ENCODE measurements at regions not wholly inside any gene's neighbourhood (a gene's known extent, or its start where the extent isn't known, plus 50 kb on each side); places are given as distances from the start of the nearest gene placed in this dataset.
"Not testable (repeated sequence)": the region's sequence is repeated elsewhere in the genome, so short reads cannot be mapped to it uniquely, and the experiment has no call there.

DNA sequence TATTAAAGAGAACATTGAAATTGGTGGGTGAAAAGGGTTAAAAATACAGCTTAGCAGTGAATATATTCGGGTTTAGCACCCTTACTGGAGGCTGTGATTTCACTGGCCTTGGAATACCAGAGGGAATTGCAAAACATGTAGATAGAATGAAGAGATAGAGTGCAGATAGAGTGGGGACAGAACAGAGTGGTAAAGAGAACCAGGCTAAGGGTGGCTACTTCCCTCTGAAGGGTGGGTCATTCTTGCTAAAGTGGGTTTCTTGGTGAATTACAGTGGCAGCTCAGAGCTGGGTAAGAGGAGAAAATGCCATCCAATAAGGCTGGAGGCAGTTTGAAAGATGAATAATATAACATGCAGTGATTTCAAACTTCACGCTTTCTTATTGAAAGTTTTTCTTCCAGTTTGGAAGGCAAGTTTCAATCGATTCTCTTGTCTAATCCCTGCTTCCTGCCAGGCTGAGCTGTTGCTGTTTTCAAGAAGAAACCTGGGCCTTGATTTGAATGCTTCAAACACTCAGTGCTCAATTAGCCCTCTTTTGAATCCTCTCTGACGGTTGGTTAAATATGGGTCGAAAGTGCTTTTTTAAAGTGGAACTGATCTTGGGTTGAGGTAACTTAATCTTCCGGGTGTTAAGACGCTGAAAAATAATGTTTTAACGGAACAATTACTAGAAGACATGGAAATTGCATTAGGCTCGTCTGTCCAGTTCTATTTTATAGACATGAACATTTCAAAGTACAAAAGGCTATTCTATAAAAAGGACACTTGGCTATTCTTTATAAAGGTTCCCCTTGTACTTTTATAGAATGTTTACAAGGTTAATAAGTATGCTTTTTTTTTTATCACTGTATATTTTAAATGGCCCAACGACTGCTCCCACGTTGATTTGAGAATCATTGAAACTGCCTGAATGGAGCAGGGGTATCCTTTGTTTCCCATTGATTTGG lies 203.3 kb downstream of the BCAS1 start:
- Histone ChIP-seq H3K4me3 (peak overlapping the region in 2 of 3 donors; percentile 31 to 43), H3K9me3 (no peaks in the 10 kb centered on the region), H3K27ac (peak overlapping the region; percentile 89 to 97), H3K27me3 (no peaks in the 10 kb centered on the region), H3K36me3 (no peaks in the 10 kb centered on the region), H3K4me1 (peaks cover 8 to 15% of the 10 kb centered on the region in 2 donors)
- TF ChIP-seq, protein P1, sequence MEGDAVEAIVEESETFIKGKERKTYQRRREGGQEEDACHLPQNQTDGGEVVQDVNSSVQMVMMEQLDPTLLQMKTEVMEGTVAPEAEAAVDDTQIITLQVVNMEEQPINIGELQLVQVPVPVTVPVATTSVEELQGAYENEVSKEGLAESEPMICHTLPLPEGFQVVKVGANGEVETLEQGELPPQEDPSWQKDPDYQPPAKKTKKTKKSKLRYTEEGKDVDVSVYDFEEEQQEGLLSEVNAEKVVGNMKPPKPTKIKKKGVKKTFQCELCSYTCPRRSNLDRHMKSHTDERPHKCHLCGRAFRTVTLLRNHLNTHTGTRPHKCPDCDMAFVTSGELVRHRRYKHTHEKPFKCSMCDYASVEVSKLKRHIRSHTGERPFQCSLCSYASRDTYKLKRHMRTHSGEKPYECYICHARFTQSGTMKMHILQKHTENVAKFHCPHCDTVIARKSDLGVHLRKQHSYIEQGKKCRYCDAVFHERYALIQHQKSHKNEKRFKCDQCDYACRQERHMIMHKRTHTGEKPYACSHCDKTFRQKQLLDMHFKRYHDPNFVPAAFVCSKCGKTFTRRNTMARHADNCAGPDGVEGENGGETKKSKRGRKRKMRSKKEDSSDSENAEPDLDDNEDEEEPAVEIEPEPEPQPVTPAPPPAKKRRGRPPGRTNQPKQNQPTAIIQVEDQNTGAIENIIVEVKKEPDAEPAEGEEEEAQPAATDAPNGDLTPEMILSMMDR (IDR thresholded peaks at IDR 0.05), result no peak
- no peak for TF ChIP-seq POLR2A (IDR thresholded peaks at IDR 0.05)
- no peak for TF ChIP-seq POLR2AphosphoS5 (IDR thresholded peaks at IDR 0.05)
- no peak for DNase-seq (ENCODE audit: low spot score in 2 of 2)
- intact Hi-C loops (cut with DNase I; ENCODE audit: low total_unique reads), result no loop called here

DNA sequence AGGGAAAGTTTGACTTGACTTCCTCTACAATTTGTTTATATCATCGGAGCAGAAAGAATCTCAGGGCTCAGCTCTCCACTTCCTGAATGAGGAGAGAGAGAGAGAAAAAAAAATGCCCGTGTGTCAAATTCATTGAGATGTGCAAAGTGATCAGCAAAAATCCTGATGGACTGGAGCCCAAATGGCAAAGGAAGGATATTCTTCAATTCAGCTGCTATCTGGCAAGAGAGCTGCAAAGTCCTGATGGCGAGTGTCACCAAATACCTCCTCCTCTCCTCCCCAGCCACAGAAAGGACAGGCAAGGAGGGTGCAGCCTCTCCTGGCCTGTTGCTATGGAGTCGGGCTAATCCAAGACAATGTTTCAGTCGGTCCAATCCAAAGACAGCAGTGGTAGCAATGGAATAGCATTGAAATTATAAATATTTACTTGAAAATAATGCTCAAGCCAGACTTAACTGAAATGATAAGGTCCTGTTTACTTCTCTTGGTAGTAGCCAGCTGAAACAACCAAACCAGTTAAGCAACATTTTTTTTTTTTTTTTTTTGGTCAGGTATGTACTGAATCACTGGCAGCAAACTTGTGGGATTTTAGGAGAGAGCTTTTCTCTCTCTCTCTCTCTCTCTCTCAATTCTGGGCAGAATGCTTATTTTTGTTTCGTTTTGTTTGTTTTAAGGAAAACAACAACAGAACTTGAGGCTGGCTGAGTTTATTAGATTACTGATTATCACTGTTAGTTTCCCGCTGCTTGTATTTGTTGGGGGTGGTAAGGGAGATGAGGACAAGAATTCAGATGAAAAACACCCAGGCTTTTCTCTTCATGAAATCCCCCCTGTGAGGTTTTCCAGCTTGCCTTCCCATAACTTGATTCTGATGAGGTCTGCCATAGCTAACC lies 204.2 kb downstream of the BCAS1 start:
- Histone ChIP-seq H3K27me3 (no peaks in the 10 kb centered on the region), H3K27ac (peak overlapping the region; percentile 89 to 97), H3K36me3 (no peaks in the 10 kb centered on the region), H3K4me3 (peak overlapping the region in 2 of 3 donors; percentile 31 to 47), H3K9me3 (no peaks in the 10 kb centered on the region), H3K4me1 (peaks cover 8 to 15% of the 10 kb centered on the region in 2 donors)
- intact Hi-C loops (cut with DNase I; ENCODE audit: low total_unique reads), result no loop called here
- TF ChIP-seq POLR2AphosphoS5 (IDR thresholded peaks at IDR 0.05), result peak in 2 of 3 donors; percentile 58 to 70
- TF ChIP-seq POLR2A (IDR thresholded peaks at IDR 0.05), result peak; percentile 14
- TF ChIP-seq, protein P1 (IDR thresholded peaks at IDR 0.05), result no peak
- DNase-seq (ENCODE audit: low spot score in 2 of 2), result peak; percentile 53 to 64

DNA sequence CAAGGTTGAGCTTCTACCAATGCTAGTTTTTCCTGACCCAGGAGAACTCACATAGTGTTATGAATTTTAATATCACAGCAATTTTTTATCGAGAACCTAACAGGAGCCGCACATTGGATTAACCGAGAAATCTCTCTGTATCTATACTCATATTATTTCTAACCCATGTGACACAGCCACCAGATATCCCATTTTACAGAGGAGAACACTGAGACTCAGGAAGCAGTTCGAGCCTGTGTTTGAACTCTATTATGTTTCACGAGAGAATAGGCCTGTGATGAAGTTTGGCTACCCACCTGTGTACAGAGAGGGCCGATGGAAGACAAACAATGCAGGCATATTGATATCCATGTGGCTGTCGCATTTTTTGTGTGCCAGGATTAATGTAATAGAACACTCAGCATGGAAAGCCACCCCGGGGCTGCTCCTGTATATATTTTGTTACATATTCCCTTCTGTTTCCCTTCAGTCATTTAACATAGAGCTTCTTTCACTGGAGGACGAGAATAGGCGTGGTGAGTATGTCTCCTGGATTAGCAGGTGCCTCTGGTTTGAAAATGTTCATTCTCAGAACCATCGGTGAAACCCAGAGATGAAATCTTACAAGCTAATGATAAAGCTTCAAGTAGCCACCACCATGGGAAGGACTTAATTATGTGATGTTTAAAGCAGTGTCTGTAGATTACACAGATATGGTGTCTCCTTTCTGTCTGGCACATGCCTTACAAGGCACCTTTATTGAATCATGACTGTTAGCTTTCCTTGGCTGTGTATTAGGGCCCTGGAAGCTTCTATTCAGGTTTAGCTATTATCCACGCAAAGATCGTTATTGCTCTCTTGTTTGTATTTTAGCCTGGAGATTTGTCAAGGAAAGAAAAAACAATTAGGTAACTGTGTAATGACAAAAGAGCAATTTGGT lies 205.4 kb downstream of the BCAS1 start:
- H3K36me3 ChIP-seq; intact Hi-C loops (cut with DNase I; ENCODE audit: low total_unique reads); H3K4me3 ChIP-seq; H3K9me3 ChIP-seq; DNase-seq (ENCODE audit: low spot score in 2 of 2); H3K27me3 ChIP-seq: not testable (repeated sequence)
- Histone ChIP-seq H3K4me1 (peaks cover 8 to 11% of the 10 kb centered on the region in 2 donors), H3K27ac (peak overlapping the region; percentile 89 to 97)

DNA sequence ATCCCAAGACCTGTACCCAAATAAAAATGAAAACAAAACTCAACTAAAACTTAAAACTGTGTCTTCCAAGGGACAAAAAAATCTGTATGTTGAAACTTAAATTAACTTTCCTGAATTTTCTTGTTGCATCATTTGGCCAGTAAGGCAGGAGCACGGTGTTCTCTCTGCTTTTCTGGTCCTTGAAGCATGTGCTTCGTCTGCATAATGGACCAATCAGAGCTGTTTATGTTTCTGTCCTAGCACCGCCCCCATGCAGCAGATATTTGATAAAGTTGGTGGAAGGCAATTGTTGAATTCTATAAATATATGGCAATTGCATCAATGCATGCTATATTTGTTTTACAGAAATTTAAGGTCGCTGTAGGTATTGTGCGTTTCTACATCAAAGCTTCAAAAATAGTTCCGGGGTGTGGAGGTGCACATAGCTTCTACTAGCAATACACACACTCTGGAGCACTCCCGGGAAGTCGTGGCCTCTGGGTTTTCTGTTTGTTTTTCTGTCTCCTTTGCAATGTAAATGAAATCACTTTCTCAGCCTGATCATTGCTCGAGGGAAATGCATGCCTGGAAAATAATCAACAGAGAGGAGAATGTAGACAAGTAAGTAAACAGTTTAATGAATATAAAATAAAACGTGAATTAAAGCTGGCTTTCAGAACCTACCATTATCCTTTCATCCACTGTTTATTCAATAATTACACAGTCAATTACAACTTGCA lies 206.3 kb downstream of the BCAS1 start:
- peak overlapping the region in 1 of 2 donors; percentile 89 for H3K27ac ChIP-seq
- intact Hi-C loops (cut with DNase I; ENCODE audit: low total_unique reads); H3K9me3 ChIP-seq; H3K4me3 ChIP-seq; DNase-seq (ENCODE audit: low spot score in 2 of 2); H3K27me3 ChIP-seq; H3K36me3 ChIP-seq: not testable (repeated sequence)
- peaks cover 8 to 11% of the 10 kb centered on the region in 2 donors for H3K4me1 ChIP-seq

DNA sequence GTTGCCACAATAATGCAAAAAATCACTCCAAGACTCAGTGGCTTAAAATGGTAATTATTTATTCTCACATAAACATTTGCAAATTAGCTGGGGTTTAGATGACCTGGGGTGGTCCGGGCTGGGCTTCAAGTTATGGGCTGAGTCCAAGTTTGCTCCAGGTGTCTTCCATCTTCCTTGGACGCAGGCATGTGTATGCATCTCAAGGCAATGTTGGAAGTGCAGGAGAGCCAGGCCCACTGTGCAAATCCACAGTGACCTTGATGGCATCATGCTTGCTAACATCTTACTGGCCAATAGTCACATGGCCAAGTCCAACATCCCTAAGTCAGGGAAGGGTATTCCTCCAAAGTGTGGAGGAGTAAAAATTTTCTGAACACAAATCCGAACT lies 206.9 kb downstream of the BCAS1 start:
- H3K27me3 ChIP-seq; H3K4me3 ChIP-seq; H3K9me3 ChIP-seq; intact Hi-C loops (cut with DNase I; ENCODE audit: low total_unique reads); DNase-seq (ENCODE audit: low spot score in 2 of 2); H3K27ac ChIP-seq; H3K36me3 ChIP-seq: not testable (repeated sequence)
- peaks cover 8 to 11% of the 10 kb centered on the region in 2 donors for H3K4me1 ChIP-seq

DNA sequence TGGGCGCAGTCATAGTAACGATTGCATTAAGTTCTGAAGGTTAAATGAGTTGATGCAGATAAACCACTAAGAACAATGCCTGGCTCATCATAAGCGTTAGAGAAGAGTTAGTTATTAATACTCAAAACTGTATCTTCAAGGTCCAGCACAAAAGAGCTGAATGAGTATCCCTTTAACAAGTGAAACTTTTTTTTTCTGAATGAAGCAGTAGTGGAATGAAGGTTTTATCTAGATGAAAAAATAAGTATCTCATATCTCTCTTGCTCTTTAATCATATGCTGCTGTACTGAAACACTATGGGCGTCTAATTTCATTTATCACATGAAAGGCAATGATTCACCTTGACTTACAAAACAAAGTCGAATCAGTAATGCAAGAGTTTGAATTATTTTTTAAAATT lies 207.4 kb downstream of the BCAS1 start:
- DNase-seq (ENCODE audit: low spot score in 2 of 2); H3K36me3 ChIP-seq; H3K4me3 ChIP-seq; intact Hi-C loops (cut with DNase I; ENCODE audit: low total_unique reads); H3K9me3 ChIP-seq; H3K27ac ChIP-seq; H3K27me3 ChIP-seq: not testable (repeated sequence)
- peaks cover 8 to 14% of the 10 kb centered on the region in 2 donors for H3K4me1 ChIP-seq

DNA sequence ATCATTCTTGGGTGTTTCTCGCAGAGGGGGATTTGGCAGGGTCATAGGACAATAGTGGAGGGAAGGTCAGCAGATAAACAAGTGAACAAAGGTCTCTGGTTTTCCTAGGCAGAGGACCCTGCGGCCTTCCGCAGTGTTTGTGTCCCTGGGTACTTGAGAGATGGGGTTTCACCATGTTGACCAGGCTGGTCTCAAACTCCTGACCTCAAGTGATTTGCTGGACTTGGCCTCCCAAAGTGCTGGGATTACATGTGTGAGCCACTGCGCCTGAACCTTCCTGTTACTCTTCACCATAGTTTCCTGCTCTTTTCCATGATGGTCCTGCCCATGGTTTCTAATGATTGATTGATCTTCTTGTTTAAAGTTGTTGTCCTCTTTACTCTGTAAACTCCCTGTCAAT lies 207.9 kb downstream of the BCAS1 start:
- DNase-seq (ENCODE audit: low spot score in 2 of 2), result not testable (repeated sequence)

DNA sequence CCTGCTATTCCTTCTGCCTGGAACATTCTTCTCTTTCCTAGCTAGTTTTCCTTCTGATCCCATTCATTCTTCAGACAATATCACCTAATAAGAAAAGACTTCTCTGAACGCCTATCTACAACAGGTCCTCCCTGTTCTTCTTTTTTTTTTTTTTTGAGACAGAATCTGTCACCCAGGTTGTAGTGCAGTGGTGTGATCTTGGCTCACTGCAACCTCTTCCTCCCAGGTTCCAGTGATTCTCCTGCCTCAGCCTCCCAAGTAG lies 208.3 kb downstream of the BCAS1 start:
- H3K36me3 ChIP-seq; H3K4me3 ChIP-seq; H3K4me1 ChIP-seq; intact Hi-C loops (cut with DNase I; ENCODE audit: low total_unique reads); DNase-seq (ENCODE audit: low spot score in 2 of 2); H3K27ac ChIP-seq; H3K9me3 ChIP-seq; H3K27me3 ChIP-seq: not testable (repeated sequence)

More for the DNA sequence above, 207.9 kb downstream of the BCAS1 start:
- H3K27ac ChIP-seq; H3K9me3 ChIP-seq; H3K36me3 ChIP-seq; H3K27me3 ChIP-seq; H3K4me3 ChIP-seq; intact Hi-C loops (cut with DNase I; ENCODE audit: low total_unique reads): not testable (repeated sequence)
- H3K4me1 ChIP-seq, result peaks cover 8 to 13% of the 10 kb centered on the region in 2 donors

Measured in breast epithelium (tissue), 4 donors.